H1 (cell line): ENCODE measurements at regions not wholly inside any gene's neighbourhood (a gene's known extent, or its start where the extent isn't known, plus 50 kb on each side); places are given as distances from the start of the nearest gene placed in this dataset.

Experiments used
- CTCF ChIA-PET: fragments of 300-600 bp; sonication (Branson Sonifier 250); formaldehyde crosslinking; loops from one replicate; lab custom pipeline; 2021; ENCODE audit not compliant: partially characterized antibody; lab: Charles Lee
- POLR2A ChIA-PET: fragments of 300-600 bp; sonication (Branson Sonifier 250); formaldehyde crosslinking; loops from one replicate; lab custom pipeline; 2021; ENCODE audit warnings: inconsistent platforms; ENCODE audit not compliant: partially characterized antibody; lab: Charles Lee
- DNase-seq, 2 experiments: peaks; one replicate each; pipeline versions ENCODE4 v3.0.0 to v3.0.0-alpha.2; 2010 to 2022; ENCODE audit warnings: low spot score in 2 of 2, low read depth in 1 of 2, mixed read lengths in 1 of 2
- FAIRE-seq: peaks from 2 replicates; lab custom pipeline; 2011; peaks lifted over from hg19 to GRCh38; lab: Jason Lieb, UNC
- H2AFZ ChIP-seq: 2 replicates; pipeline ENCODE4 v1.8.1; 2012; ENCODE audit warnings: low read length, inconsistent platforms
- H2AK5ac ChIP-seq: 2 replicates; pipeline ENCODE4 v1.6.1; 2013; ENCODE audit warnings: low read depth, low read length
- H2BK120ac ChIP-seq: replicated peaks from 2 replicates; pipeline ENCODE3; 2013; ENCODE audit warnings: low read depth, low read length, inconsistent platforms
- H2BK12ac ChIP-seq: 2 replicates; pipeline ENCODE4 v1.6.1; 2013; ENCODE audit warnings: low read depth, low read length
- H2BK15ac ChIP-seq: 2 replicates; pipeline ENCODE4 v1.6.1; 2013; ENCODE audit warnings: low read length
- H2BK20ac ChIP-seq: 2 replicates; pipeline ENCODE4 v1.6.1; 2013; ENCODE audit warnings: low read length
- H2BK5ac ChIP-seq: 2 replicates; pipeline ENCODE4 v1.6.1; 2013; ENCODE audit warnings: low read depth, low read length
- H3K14ac ChIP-seq: 2 replicates; pipeline ENCODE4 v1.6.1; 2013; ENCODE audit warnings: inconsistent platforms; ENCODE audit not compliant: insufficient read length
- H3K18ac ChIP-seq: 2 replicates; pipeline ENCODE4 v1.6.1; 2013; ENCODE audit warnings: low read length; ENCODE audit errors: extremely low read depth
- H3K23ac ChIP-seq: 2 replicates; pipeline ENCODE4 v1.6.1; 2013; ENCODE audit warnings: inconsistent platforms; ENCODE audit not compliant: insufficient read length
- H3K23me2 ChIP-seq: 2 replicates; pipeline ENCODE4 v1.6.1; 2013; ENCODE audit warnings: low read depth, low read length
- H3K27ac ChIP-seq: 2 replicates; pipeline ENCODE4 v1.6.1; 2011; ENCODE audit warnings: low read depth, low read length, inconsistent platforms
- H3K27me3 ChIP-seq, 4 experiments: replicated peaks in 1 of 4; 1 replicate in 1 of 4; 2 replicates in 3 of 4; pipeline versions ENCODE4 v1.6.1 to v1.8.1; 2011 to 2013; ENCODE audit warnings: low read length in 3 of 4, mild to moderate bottlenecking in 3 of 4, inconsistent platforms in 2 of 4, mixed read lengths in 2 of 4, moderate library complexity in 1 of 4; ENCODE audit not compliant: control insufficient read depth in 3 of 4, insufficient read depth in 3 of 4; ENCODE audit errors: extremely low read depth in 1 of 4
- H3K36me3 ChIP-seq, 4 experiments: 2 replicates each; pipeline versions ENCODE4 v1.6.1 to v1.8.1; 2011 to 2013; ENCODE audit warnings: mild to moderate bottlenecking in 4 of 4, low read length in 3 of 4, moderate library complexity in 2 of 4, control low read depth in 1 of 4, inconsistent platforms in 1 of 4; ENCODE audit not compliant: insufficient read depth in 4 of 4, control insufficient read depth in 2 of 4
- H3K4ac ChIP-seq: replicated peaks from 2 replicates; pipeline ENCODE3; 2013; ENCODE audit warnings: low read length, low read depth, mixed read lengths, inconsistent platforms; ENCODE audit not compliant: insufficient read length
- H3K4me1 ChIP-seq, 4 experiments: replicated peaks in 1 of 4; 1 replicate in 1 of 4; 2 replicates in 3 of 4; pipeline versions ENCODE4 v1.6.1 to v1.8.1; 2011 to 2013; ENCODE audit warnings: low read length in 3 of 4, inconsistent platforms in 2 of 4, mixed read lengths in 1 of 4; ENCODE audit not compliant: insufficient read depth in 4 of 4, control insufficient read depth in 3 of 4
- H3K4me2 ChIP-seq, 2 experiments: 2 replicates each; pipeline versions ENCODE4 v1.6.1 to v1.8.1; 2011 to 2013; ENCODE audit warnings: low read depth in 2 of 2, low read length in 2 of 2, control low read depth in 1 of 2, inconsistent platforms in 1 of 2, mild to moderate bottlenecking in 1 of 2; ENCODE audit not compliant: insufficient read depth in 1 of 2
- H3K4me3 ChIP-seq, 4 experiments: fragments of 200-600, 300-600 bp in 1 of 4; sonication (generic), shearing (Covaris generic), sonication (Bioruptor Twin) in 1 of 4; 2 replicates each; pipeline versions ENCODE4 v1.5.1 to v1.8.1; 2011 to 2016; ENCODE audit warnings: low read length in 4 of 4, low read depth in 3 of 4, control low read depth in 2 of 4, inconsistent platforms in 2 of 4, mild to moderate bottlenecking in 2 of 4, mixed read lengths in 1 of 4, moderate library complexity in 1 of 4; ENCODE audit not compliant: insufficient read depth in 2 of 4; ENCODE audit errors: extremely low read depth in 1 of 4
- H3K56ac ChIP-seq: replicated peaks from 2 replicates; pipeline ENCODE3; 2013; ENCODE audit warnings: low read depth, mild to moderate bottlenecking, mixed read lengths, low read length, inconsistent platforms; ENCODE audit not compliant: insufficient read length
- H3K79me1 ChIP-seq: 2 replicates; pipeline ENCODE4 v1.6.1; 2013; ENCODE audit warnings: low read depth, low read length, control low read depth
- H3K79me2 ChIP-seq, 2 experiments: 2 replicates each; pipeline versions ENCODE4 v1.6.1 to v1.8.1; 2012 to 2013; ENCODE audit warnings: low read length in 2 of 2, mild to moderate bottlenecking in 2 of 2, inconsistent platforms in 1 of 2; ENCODE audit not compliant: insufficient read depth in 2 of 2, control insufficient read depth in 1 of 2
- H3K9ac ChIP-seq, 4 experiments: replicated peaks in 1 of 4; 1 replicate in 1 of 4; 2 replicates in 3 of 4; pipeline versions ENCODE4 v1.6.1 to v1.8.1; 2011 to 2013; ENCODE audit warnings: low read depth in 3 of 4, low read length in 3 of 4, control low read depth in 2 of 4, mild to moderate bottlenecking in 2 of 4, moderate library complexity in 2 of 4, inconsistent platforms in 1 of 4; ENCODE audit errors: extremely low read depth in 1 of 4
- H3K9me3 ChIP-seq, 2 experiments: 2 replicates each; pipeline versions ENCODE4 v1.6.1 to v1.8.1; 2012 to 2013; ENCODE audit warnings: mild to moderate bottlenecking in 2 of 2, moderate library complexity in 2 of 2, control low read depth in 1 of 2, inconsistent platforms in 1 of 2, low read depth in 1 of 2, low read length in 1 of 2, mixed read lengths in 1 of 2; ENCODE audit not compliant: insufficient read depth in 2 of 2
- H4K20me1 ChIP-seq, 2 experiments: replicated peaks in 1 of 2; 2 replicates each; pipeline versions ENCODE3 to v1.8.1; 2011 to 2013; ENCODE audit warnings: inconsistent platforms in 2 of 2, low read length in 2 of 2, mild to moderate bottlenecking in 1 of 2; ENCODE audit not compliant: insufficient read depth in 2 of 2, control insufficient read depth in 1 of 2
- H4K5ac ChIP-seq: 2 replicates; pipeline ENCODE4 v1.6.1; 2013; ENCODE audit warnings: low read length, low read depth, mixed read lengths, inconsistent platforms; ENCODE audit not compliant: insufficient read length
- H4K8ac ChIP-seq: 2 replicates; pipeline ENCODE4 v1.8.0; 2013; ENCODE audit warnings: mild to moderate bottlenecking, moderate library complexity, low read length, inconsistent platforms; ENCODE audit not compliant: insufficient read depth; ENCODE audit errors: extremely low read depth
- H4K91ac ChIP-seq: replicated peaks from 2 replicates; pipeline ENCODE3; 2013; ENCODE audit warnings: low read length, mixed read lengths, inconsistent platforms; ENCODE audit not compliant: insufficient read length
- BCL11A ChIP-seq, 2 experiments: IDR thresholded peaks; one replicate each; pipeline ENCODE4 v1.6.1; 2011; ENCODE audit warnings: low read depth in 2 of 2, low read length in 2 of 2, mild to moderate bottlenecking in 2 of 2
- FOSL1 ChIP-seq: IDR thresholded peaks from 2 replicates; pipeline ENCODE4 v1.6.1; 2011; ENCODE audit warnings: mild to moderate bottlenecking, low read depth, low read length, moderate library complexity; ENCODE audit not compliant: insufficient read depth
- MAFK ChIP-seq: IDR thresholded peaks from 2 replicates; pipeline ENCODE4 v1.6.1; 2012; ENCODE audit warnings: low read depth, mild to moderate bottlenecking, improper control_type of control experiment, low read length
- NANOG ChIP-seq: IDR thresholded peaks from 2 replicates; pipeline ENCODE4 v1.6.1; 2011; ENCODE audit warnings: low read length, low read depth, mild to moderate bottlenecking, inconsistent platforms; ENCODE audit not compliant: insufficient read depth, poor library complexity, severe bottlenecking
- RFX5 ChIP-seq: IDR thresholded peaks from 2 replicates; pipeline ENCODE4 v1.6.1; 2011; ENCODE audit warnings: low read depth, low read length, improper control_type of control experiment, borderline replicate concordance
- RNF2 ChIP-seq: fragments of 200-900, 300-1000 bp; sonication (generic); IDR thresholded peaks from 2 replicates; pipeline ENCODE4 v1.7.1; 2016; ENCODE audit warnings: borderline replicate concordance, low read depth, mild to moderate bottlenecking, antibody characterized with exemption, low read length; ENCODE audit not compliant: poor library complexity, severe bottlenecking; ENCODE audit errors: missing control alignments
- SP1 ChIP-seq: IDR thresholded peaks from 2 replicates; pipeline ENCODE4 v1.6.1; 2011; ENCODE audit warnings: low read depth, low read length
- SUZ12 ChIP-seq: fragments of 200-600 bp; sonication (generic); IDR thresholded peaks from 2 replicates; pipeline ENCODE4 v1.6.1; 2012; ENCODE audit warnings: mild to moderate bottlenecking, inconsistent platforms, low read length, moderate library complexity, mixed read lengths
- TAF1 ChIP-seq: IDR thresholded peaks from 2 replicates; pipeline ENCODE4 v1.6.1; 2011; ENCODE audit warnings: mild to moderate bottlenecking, low read depth, low read length
- WGBS, 2 experiments: shearing (Covaris generic) in 1 of 2; methylation state at CpG; one replicate each; pipeline versions ENCODE4 v1.1.6 to v1.1.7; 2013 to 2015; ENCODE audit warnings: low lambda C conversion rate in 2 of 2, mixed read lengths in 2 of 2, inconsistent platforms in 1 of 2, low coverage in 1 of 2, missing lambda C conversion rate in 1 of 2; ENCODE audit not compliant: insufficient replicate concordance in 2 of 2, insufficient coverage in 1 of 2, insufficient read length in 1 of 2; ENCODE audit errors: extremely low coverage in 1 of 2, missing lambda C conversion rate in 1 of 2; 5-methylcytosine and 5-hydroxymethylcytosine counted together

GRCh38 chr2:180520921-180521581, 459.4 kb upstream of the UBE2E3 start:
- DNase-seq (no peak), FAIRE-seq (no peak)
- Histone ChIP-seq H3K23me2 (no peaks in the 10 kb centered on the region), H3K56ac (no peak overlapping the region), H2BK12ac (no peak overlapping the region), H3K14ac (no peak overlapping the region), H3K36me3 (no peaks in the 10 kb centered on the region), H2BK15ac (no peak overlapping the region), H2AFZ (no peak overlapping the region), H3K4me3 (no peak overlapping the region), H2BK120ac (no peak overlapping the region), H3K79me2 (no peaks in the 10 kb centered on the region), H4K8ac (no peak overlapping the region), H3K27me3 (no peaks in the 10 kb centered on the region), H4K91ac (no peak overlapping the region), H2AK5ac (no peak overlapping the region), H3K4me2 (no peak overlapping the region), H3K23ac (no peak overlapping the region), H3K9me3 (no peaks in the 10 kb centered on the region), H3K9ac (no peak overlapping the region), H3K4me1 (no peaks in the 10 kb centered on the region; a peak in 1 of 7 replicates), H3K4ac (no peak overlapping the region), H3K79me1 (no peaks in the 10 kb centered on the region), H4K20me1 (no peaks in the 10 kb centered on the region), H2BK20ac (no peak overlapping the region), H3K18ac (no peak overlapping the region), H3K27ac (no peak overlapping the region), H2BK5ac (no peak overlapping the region), H4K5ac (no peak overlapping the region)
- CTCF ChIA-PET = interaction anchor here (0.7 to 1.9 kb wide), 6 partner anchors 13 to 910 kb away, joined by 3 to 6 read pairs (median 3); partner anchors contain the start of gene UBE2E3
- WGBS, 2 experiments = 84% methylated on average over 4 of the region's 4 CpGs; no CpG with 5 or more reads in 1 of the 2 experiments
- POLR2A ChIA-PET = no interaction called here
- TF ChIP-seq TAF1 (no peak), BCL11A (IDR thresholded peaks at IDR 0.05; ENCODE audit: low read depth in 2 of 2, low read length in 2 of 2) (no peak), RNF2 (no peak), RFX5 (no peak), SP1 (no peak), SUZ12 (no peak), FOSL1 (no peak), MAFK (no peak), NANOG (no peak)
